Suprapubic skin (tissue), 4 donors: ENCODE measurements at regions not wholly inside any gene's neighbourhood (a gene's known extent, or its start where the extent isn't known, plus 50 kb on each side); places are given as distances from the start of the nearest gene placed in this dataset.

Experiments used
- DNase-seq, 2 donors: peaks; one replicate each; pipeline ENCODE4 v3.0.0-alpha.2; 2019; ENCODE audit warnings: low spot score in 2 of 2
- H3K27ac ChIP-seq: fragments of 200-600 bp; sonication (generic); one replicate; pipeline ENCODE4 v1.5.1; 2019
- H3K27me3 ChIP-seq: fragments of 200-600 bp; sonication (generic); one replicate; pipeline ENCODE4 v1.5.1; 2019
- H3K36me3 ChIP-seq: fragments of 200-600 bp; sonication (generic); one replicate; pipeline ENCODE4 v1.5.1; 2019
- H3K4me1 ChIP-seq: fragments of 200-600 bp; sonication (generic); one replicate; pipeline ENCODE4 v1.5.1; 2019
- H3K4me3 ChIP-seq: fragments of 200-600 bp; sonication (generic); one replicate; pipeline ENCODE4 v1.5.1; 2019; ENCODE audit warnings: mild to moderate bottlenecking
- H3K9me3 ChIP-seq: fragments of 200-600 bp; sonication (generic); one replicate; pipeline ENCODE4 v1.5.1; 2019
- EP300 ChIP-seq: sonication (generic); formaldehyde crosslinking; IDR thresholded peaks from one replicate; pipeline ENCODE4 v1.6.1; 2017; ENCODE audit warnings: antibody characterized with exemption
- POLR2A ChIP-seq, 2 donors: fragments of 450-650 bp; IDR thresholded peaks; one replicate each; pipeline ENCODE4 v1.6.1; 2017; ENCODE audit warnings: antibody characterized with exemption in 2 of 2, mild to moderate bottlenecking in 2 of 2, moderate library complexity in 2 of 2
- POLR2AphosphoS5 ChIP-seq, 3 donors: sonication (generic); formaldehyde crosslinking; IDR thresholded peaks; one replicate each; pipeline ENCODE4 v1.6.1; 2017; ENCODE audit warnings: antibody characterized with exemption in 3 of 3
- WGBS: methylation state at CpG from one replicate; pipeline ENCODE4 v1.1.5; 2018; 5-methylcytosine and 5-hydroxymethylcytosine counted together
- TF ChIP-seq, protein P1 (sequence below), 2 donors: fragments of 200-600 bp in 1 of 2; fragments of 450-650 bp in 1 of 2; sonication (generic) in 1 of 2; IDR thresholded peaks; one replicate each; pipeline ENCODE4 v1.5.1; 2016 to 2019; ENCODE audit warnings: antibody characterized with exemption in 2 of 2, mild to moderate bottlenecking in 1 of 2, moderate library complexity in 1 of 2

DNA sequence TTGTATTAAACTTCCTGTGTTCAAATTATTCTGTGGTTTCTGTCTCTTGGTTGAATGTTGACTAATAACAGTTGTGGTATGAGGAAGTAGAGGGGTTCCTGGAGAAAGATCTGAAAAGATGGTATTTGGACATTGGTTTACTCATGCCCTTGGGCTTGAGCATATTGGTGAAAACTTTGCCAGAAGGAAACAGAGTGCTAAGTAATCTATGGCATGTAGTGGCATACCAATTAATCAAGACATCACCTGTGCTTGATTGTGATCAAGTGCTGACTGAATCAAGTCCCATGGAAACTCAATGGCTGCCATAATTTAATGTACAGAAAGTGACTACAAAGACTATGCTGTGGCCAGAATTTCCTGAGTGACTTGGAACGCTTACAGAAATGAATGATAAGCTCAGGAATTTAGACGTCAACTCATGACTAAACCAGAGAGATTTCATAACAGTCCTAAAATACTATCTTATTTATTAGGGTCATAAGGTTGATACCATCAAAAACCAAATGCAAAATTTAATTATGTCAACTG, 2062.9 kb downstream of the ARAP2 start:
- TF ChIP-seq POLR2A (IDR thresholded peaks at IDR 0.05) (no peak), POLR2AphosphoS5 (IDR thresholded peaks at IDR 0.05) (no peak), EP300 (no peak)
- TF ChIP-seq, protein P1, sequence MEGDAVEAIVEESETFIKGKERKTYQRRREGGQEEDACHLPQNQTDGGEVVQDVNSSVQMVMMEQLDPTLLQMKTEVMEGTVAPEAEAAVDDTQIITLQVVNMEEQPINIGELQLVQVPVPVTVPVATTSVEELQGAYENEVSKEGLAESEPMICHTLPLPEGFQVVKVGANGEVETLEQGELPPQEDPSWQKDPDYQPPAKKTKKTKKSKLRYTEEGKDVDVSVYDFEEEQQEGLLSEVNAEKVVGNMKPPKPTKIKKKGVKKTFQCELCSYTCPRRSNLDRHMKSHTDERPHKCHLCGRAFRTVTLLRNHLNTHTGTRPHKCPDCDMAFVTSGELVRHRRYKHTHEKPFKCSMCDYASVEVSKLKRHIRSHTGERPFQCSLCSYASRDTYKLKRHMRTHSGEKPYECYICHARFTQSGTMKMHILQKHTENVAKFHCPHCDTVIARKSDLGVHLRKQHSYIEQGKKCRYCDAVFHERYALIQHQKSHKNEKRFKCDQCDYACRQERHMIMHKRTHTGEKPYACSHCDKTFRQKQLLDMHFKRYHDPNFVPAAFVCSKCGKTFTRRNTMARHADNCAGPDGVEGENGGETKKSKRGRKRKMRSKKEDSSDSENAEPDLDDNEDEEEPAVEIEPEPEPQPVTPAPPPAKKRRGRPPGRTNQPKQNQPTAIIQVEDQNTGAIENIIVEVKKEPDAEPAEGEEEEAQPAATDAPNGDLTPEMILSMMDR (IDR thresholded peaks at IDR 0.05) = no peak
- Histone ChIP-seq H3K36me3 (no peaks in the 10 kb centered on the region), H3K27ac (no peak overlapping the region), H3K9me3 (no peaks in the 10 kb centered on the region), H3K27me3 (no peaks in the 10 kb centered on the region), H3K4me1 (no peaks in the 10 kb centered on the region), H3K4me3 (no peak overlapping the region)
- DNase-seq = no peak
- 59% methylated on average over 2 of the region's 2 CpGs for WGBS

DNA sequence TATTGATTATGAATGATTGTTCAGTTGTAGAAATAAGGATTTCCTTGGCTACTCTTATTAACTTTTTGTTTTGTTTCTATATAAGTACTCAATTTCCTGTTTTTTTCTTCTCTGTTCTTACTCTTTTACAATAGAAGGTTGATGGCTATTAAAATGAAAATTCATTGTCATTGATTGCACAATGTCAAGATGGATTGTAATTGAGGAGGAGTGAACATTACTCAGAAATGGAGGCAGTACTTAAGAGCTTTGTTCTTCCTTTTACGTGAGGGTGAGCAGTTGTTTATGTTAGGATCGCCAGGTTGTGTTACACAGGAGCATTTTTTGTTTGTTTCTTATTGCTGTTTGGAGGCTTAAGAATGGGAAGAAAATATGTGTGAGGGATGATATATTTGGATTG, 2062.4 kb downstream of the ARAP2 start:
- no peak for TF ChIP-seq EP300
- no peak for TF ChIP-seq POLR2AphosphoS5 (IDR thresholded peaks at IDR 0.05)
- no peak for TF ChIP-seq POLR2A (IDR thresholded peaks at IDR 0.05)
- TF ChIP-seq, protein P1 (IDR thresholded peaks at IDR 0.05) = no peak
- WGBS = 72% methylated on average over 2 of the region's 2 CpGs
- Histone ChIP-seq H3K36me3 (no peaks in the 10 kb centered on the region), H3K27ac (no peak overlapping the region), H3K9me3 (no peaks in the 10 kb centered on the region), H3K4me3 (no peak overlapping the region), H3K4me1 (no peaks in the 10 kb centered on the region), H3K27me3 (no peaks in the 10 kb centered on the region)
- DNase-seq = no peak

DNA sequence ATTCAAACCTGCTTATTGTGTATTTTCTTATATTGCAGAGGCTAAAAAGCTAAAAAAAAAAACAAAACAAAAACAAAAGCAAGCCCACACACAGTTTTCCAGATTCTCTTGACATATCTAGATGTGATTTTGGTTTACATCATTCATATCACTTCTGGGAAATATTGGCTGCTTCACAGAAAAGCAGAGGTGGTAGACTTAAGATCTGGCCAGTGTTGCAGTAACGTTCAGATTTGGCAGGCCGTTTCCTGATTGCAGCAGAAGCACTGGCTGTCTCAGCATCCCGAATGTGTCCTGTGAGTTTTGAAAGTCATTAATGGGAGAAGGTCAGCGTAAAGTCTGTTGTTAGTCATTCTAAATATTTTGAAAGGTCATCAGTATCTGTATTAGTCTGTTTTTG, 2062.0 kb downstream of the ARAP2 start:
- H3K27me3 ChIP-seq = no peaks in the 10 kb centered on the region
- H3K27ac ChIP-seq = no peak overlapping the region
- H3K36me3 ChIP-seq = no peaks in the 10 kb centered on the region
- H3K4me1 ChIP-seq = no peaks in the 10 kb centered on the region
- no peaks in the 10 kb centered on the region for H3K9me3 ChIP-seq
- WGBS = 79% methylated on average over 4 of the region's 4 CpGs
- TF ChIP-seq, protein P1 (IDR thresholded peaks at IDR 0.05) = no peak
- TF ChIP-seq EP300 (no peak), POLR2A (IDR thresholded peaks at IDR 0.05) (no peak), POLR2AphosphoS5 (IDR thresholded peaks at IDR 0.05) (no peak)
- no peak for DNase-seq
- no peak overlapping the region for H3K4me3 ChIP-seq

DNA sequence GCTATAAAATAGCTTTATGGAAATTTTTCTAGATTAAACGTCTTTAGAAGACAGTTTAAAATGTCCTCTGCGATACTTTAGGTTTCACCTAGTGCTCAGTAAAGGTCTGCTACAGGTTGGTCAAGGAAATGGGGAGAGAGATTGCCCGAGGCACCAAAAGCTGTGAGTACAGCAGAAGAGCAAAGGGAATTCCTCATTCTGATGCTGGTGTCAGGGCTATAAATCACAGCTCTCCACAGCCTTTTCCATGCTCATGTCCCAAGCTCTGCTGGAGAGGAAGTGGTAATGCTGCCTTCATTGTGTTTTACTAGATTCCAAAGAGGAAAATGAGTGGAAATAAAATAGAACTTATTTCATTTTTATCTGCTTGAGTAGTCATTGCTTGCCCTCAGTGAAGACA, 2060.4 kb downstream of the ARAP2 start:
- Histone ChIP-seq H3K27me3 (no peaks in the 10 kb centered on the region), H3K27ac (no peak overlapping the region), H3K36me3 (no peaks in the 10 kb centered on the region), H3K4me1 (no peaks in the 10 kb centered on the region), H3K9me3 (no peaks in the 10 kb centered on the region), H3K4me3 (no peak overlapping the region)
- 70% methylated on average over 3 of the region's 3 CpGs for WGBS
- no peak for DNase-seq
- TF ChIP-seq, protein P1 (IDR thresholded peaks at IDR 0.05) = no peak
- TF ChIP-seq EP300 (no peak), POLR2A (IDR thresholded peaks at IDR 0.05) (no peak), POLR2AphosphoS5 (IDR thresholded peaks at IDR 0.05) (no peak)

DNA sequence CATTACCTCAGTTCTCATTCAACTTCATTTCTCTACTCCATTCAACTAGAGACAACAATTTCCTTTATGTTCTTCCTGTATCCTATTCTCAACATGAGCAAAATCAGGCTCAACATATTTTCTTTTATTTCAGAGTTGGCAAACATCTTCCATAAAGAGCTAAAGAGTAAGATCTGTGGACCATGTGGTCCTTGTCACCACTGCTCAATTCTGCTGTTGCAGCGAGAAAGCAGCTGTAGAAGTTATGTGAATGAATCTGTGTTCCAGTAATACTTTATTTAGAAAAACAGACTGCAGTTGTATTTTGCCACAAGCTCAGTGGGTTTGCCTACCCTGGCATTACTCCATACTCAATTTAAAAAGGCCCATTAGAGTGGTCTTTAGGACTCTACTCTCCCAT, 2057.3 kb downstream of the ARAP2 start:
- Histone ChIP-seq H3K27ac (no peak overlapping the region), H3K36me3 (no peaks in the 10 kb centered on the region), H3K27me3 (no peaks in the 10 kb centered on the region), H3K4me1 (no peaks in the 10 kb centered on the region), H3K4me3 (no peak overlapping the region), H3K9me3 (no peaks in the 10 kb centered on the region)
- no peak for DNase-seq
- TF ChIP-seq EP300 (no peak), POLR2A (IDR thresholded peaks at IDR 0.05) (no peak)
- TF ChIP-seq, protein P1 (IDR thresholded peaks at IDR 0.05) = no peak
- WGBS = 80% methylated on average over 1 of the region's 1 CpG
